ENCODE measurements at regions not wholly inside any gene's neighbourhood (a gene's known extent, or its start where the extent isn't known, plus 50 kb on each side); places are given as distances from the start of the nearest gene placed in this dataset.

DNA sequence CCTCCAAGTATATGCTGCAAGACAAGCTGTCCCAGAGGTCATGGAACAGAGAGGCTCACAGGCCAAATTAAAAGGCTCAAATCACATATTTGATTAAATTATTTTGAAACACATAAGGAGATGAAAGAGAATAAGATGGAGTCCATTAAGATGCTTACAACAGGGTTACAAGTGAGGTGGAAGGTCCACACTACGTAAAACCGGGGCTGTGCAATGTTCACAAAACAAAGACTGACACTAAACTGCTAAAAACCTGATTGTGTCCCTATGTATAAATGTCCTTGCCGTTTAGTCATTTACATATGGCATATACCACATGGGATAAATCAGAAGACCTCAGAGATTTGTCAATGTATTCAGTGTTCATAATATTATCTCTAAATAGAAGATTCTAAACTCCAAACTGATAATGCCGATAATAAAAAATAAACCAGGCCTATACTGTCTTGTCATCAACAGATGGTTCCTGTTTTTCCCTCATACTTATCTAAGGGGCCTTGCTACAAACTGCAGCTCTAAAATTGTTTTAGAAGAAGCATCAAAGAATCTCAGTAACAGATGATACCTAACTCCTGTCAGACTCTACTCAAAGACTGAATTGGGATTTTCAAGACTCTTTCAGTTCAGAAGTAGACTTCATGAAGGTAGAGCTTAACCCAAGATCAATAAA is 51.8 kb upstream of the RIPOR2 start:
- TF ChIP-seq, protein P1, sequence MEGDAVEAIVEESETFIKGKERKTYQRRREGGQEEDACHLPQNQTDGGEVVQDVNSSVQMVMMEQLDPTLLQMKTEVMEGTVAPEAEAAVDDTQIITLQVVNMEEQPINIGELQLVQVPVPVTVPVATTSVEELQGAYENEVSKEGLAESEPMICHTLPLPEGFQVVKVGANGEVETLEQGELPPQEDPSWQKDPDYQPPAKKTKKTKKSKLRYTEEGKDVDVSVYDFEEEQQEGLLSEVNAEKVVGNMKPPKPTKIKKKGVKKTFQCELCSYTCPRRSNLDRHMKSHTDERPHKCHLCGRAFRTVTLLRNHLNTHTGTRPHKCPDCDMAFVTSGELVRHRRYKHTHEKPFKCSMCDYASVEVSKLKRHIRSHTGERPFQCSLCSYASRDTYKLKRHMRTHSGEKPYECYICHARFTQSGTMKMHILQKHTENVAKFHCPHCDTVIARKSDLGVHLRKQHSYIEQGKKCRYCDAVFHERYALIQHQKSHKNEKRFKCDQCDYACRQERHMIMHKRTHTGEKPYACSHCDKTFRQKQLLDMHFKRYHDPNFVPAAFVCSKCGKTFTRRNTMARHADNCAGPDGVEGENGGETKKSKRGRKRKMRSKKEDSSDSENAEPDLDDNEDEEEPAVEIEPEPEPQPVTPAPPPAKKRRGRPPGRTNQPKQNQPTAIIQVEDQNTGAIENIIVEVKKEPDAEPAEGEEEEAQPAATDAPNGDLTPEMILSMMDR (conservative IDR thresholded peaks at IDR 0.05): no peak
- H3K9me3 Mint-ChIP-seq: peaks cover 12% of the 10 kb centered on the region

DNA sequence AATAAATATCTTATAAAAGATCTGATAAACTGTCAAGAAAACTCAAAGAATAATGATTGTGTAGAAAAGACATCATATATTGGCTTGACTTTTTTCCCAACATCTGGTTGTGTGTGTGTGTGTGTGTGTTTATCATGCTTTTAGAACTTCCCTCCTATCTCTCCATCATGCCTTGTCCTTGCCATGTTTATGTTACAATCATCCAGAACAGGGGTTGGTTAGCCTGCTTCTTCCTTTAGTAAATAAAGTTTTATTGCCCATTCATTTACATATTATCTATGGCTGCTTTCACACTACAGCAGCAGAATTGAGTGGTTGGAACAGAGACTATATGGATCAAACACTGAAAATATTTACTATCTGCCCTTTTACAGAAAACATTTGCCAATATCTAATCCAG is 52.8 kb upstream of the RIPOR2 start:
- no peak overlapping the region for H3K4me3 Mint-ChIP-seq
- DNase-seq (ENCODE audit: extremely low spot score, unreplicated experiment): no peak
- peaks cover 16% of the 10 kb centered on the region for H3K4me1 Mint-ChIP-seq (ENCODE audit: unreplicated experiment)
- no peaks in the 10 kb centered on the region for H3K27me3 Mint-ChIP-seq
- H3K27ac Mint-ChIP-seq: no peak overlapping the region
- H3K36me3 Mint-ChIP-seq: no peaks in the 10 kb centered on the region
- H3K9me3 Mint-ChIP-seq: peaks cover 12% of the 10 kb centered on the region
- TF ChIP-seq, protein P1 (conservative IDR thresholded peaks at IDR 0.05): no peak

More for the DNA sequence above, 51.8 kb upstream of the RIPOR2 start:
- Mint-ChIP-seq H3K36me3 (no peaks in the 10 kb centered on the region), H3K27me3 (no peaks in the 10 kb centered on the region), H3K4me3 (no peak overlapping the region), H3K27ac (no peak overlapping the region), H3K4me1 (ENCODE audit: unreplicated experiment) (peaks cover 16% of the 10 kb centered on the region)
- no peak for DNase-seq (ENCODE audit: extremely low spot score, unreplicated experiment)

DNA sequence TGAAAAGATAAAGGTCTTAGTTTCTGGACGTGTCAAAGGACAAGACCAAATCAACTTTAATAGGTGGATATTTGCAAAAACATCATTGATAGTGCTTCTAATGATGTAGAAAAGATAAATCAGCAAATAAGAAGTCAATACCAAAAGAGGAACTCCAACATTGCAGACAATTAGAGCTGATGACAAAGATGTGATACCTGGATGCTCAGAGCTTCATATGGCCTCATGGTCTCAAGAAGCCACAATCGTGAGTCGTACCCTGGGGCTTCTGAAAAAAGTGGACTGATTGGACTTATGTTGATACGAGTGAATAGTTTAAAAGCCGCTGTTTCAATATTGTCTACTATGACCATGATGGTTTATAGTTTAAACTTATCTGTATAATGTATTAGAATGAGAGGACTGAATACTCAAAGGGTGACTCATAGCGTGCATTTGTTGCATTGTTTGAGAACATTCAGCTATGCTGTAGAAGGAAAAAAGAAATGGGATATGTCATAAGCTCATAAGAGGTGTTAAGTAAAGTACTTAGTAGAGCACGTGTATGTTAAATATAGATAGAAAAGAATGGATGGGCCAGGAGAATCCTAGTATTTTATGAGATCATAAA is 54.6 kb upstream of the RIPOR2 start:
- no peak overlapping the region for H3K4me3 Mint-ChIP-seq
- DNase-seq (ENCODE audit: extremely low spot score, unreplicated experiment): no peak
- H3K27ac Mint-ChIP-seq: no peak overlapping the region
- H3K9me3 Mint-ChIP-seq: peaks cover 12% of the 10 kb centered on the region
- H3K27me3 Mint-ChIP-seq: no peaks in the 10 kb centered on the region
- TF ChIP-seq, protein P1 (conservative IDR thresholded peaks at IDR 0.05): no peak
- H3K4me1 Mint-ChIP-seq (ENCODE audit: unreplicated experiment): peaks cover 7% of the 10 kb centered on the region
- H3K36me3 Mint-ChIP-seq: no peaks in the 10 kb centered on the region

DNA sequence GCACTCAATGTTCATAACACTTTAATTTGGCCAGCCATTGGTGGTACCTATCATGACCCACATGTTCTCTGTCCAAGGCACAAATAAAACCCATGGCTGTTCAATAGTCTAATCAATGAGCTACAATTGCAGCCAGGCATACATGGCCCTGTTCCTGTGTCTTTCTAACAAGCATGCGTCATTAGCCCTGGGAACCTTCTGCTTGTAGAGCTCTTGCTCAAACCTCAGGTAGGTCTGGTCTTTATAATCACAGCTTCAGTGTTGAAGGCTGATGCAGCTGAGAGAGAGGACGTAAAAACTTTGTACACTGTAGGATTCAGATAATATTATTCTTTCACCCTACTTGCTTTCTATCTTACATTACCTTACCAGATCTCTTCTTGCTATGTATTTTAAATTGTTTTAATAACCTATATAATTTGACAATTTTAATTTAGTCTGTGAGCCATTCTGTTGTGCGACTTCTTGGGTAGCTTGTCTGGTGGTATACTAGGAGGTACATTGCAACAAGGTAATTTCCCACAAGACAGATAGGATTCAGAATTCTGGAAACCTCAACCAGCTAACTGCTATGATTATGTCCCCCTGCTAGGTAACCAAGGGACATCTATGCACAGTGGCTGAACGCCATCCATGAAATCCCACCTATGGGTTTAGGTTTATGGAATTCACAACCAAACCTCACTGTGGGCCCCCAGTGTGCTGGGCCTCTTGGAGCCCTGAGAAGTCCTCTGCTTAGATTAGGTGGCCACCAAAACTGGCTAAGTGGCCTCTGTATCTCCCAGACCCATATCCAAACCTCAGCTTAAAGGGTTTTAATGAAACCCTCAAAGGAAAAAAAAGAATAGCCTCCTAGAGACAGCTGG is 55.4 kb upstream of the RIPOR2 start:
- no peaks in the 10 kb centered on the region for H3K27me3 Mint-ChIP-seq
- peaks cover 8% of the 10 kb centered on the region for H3K4me1 Mint-ChIP-seq (ENCODE audit: unreplicated experiment)
- TF ChIP-seq, protein P1 (conservative IDR thresholded peaks at IDR 0.05): no peak
- no peak for DNase-seq (ENCODE audit: extremely low spot score, unreplicated experiment)
- H3K4me3 Mint-ChIP-seq: no peak overlapping the region
- H3K36me3 Mint-ChIP-seq: no peaks in the 10 kb centered on the region
- peaks cover 12% of the 10 kb centered on the region for H3K9me3 Mint-ChIP-seq
- no peak overlapping the region for H3K27ac Mint-ChIP-seq

DNA sequence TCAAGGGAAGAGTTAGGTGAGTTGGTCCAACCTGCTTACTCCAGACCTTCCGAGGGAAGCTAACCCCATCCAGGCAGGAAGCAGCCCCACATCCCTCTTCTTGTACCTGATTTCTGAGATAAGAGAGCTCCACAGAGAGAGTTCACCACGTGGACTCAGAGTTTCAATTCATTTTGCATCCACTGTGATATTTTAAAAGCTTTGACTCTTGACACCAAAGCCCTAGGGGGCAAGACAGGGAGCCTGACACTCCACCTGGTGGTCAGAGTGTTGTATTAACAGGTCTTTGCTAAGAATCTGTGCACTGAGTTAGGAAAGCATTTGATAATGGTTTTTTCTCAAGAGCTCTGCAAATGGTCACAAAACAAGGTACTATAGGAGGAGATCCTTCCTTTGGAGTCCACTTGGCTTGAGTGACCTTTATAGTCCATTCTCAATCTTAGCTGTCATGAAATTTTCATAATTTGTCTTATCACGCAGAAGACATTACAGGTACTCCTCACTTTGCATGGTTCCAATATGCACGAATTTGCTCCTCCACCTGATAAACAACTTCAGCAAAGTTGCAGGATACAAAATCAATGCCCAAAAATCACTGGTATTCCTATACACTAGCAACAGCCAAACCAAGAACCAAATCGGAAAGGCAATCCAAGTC is 56.2 kb upstream of the RIPOR2 start:
- Mint-ChIP-seq H3K9me3 (peaks cover 8% of the 10 kb centered on the region), H3K36me3 (no peaks in the 10 kb centered on the region), H3K27ac (no peak overlapping the region), H3K4me1 (ENCODE audit: unreplicated experiment) (peaks cover 11% of the 10 kb centered on the region), H3K27me3 (no peaks in the 10 kb centered on the region), H3K4me3 (no peak overlapping the region)
- TF ChIP-seq, protein P1 (conservative IDR thresholded peaks at IDR 0.05): peak; percentile 83
- DNase-seq (ENCODE audit: extremely low spot score, unreplicated experiment): no peak
